ENCODE measurements at regions not wholly inside any gene's neighbourhood (a gene's known extent, or its start where the extent isn't known, plus 50 kb on each side); places are given as distances from the start of the nearest gene placed in this dataset.
"Not testable (repeated sequence)": the region's sequence is repeated elsewhere in the genome, so short reads cannot be mapped to it uniquely, and the experiment has no call there.

- no peak for DNase-seq
Measured at GRCh38 chr1:234836776-234837357, 226.9 kb upstream of the IRF2BP2 start.

DNA sequence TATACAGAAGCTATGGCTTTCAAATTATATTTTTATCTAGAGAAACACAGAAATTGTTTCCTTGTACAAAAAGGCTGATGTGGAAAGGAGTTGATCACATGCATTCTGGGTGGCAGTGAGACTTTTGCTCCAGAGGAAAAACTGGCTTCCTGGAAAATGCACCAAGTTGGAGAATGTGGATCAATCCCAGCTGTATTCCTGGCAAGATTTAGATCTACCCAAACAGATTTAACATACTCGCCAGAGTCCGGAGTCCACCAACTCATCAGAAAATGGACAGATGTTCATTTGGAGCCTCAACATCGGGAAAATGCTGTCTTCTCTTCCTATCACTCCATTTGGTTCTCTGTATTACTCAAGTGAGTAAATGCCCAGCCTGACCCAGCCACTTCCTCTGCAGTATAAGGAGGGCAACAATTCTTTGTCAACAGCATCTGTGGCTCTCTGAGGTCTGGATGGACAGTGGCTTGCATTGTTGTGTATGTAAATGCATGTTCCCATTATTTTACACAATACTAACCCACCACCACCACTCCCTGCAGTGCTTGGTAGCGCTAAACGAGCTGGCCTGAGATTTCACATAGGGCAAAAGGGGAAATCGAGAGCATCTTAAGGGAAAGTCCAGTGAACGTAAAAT lies 226.2 kb upstream of the IRF2BP2 start:
- DNase-seq, result no peak

GRCh38 chr1:234835239-234835638 lies 225.3 kb upstream of the IRF2BP2 start:
- DNase-seq, result no peak

DNA sequence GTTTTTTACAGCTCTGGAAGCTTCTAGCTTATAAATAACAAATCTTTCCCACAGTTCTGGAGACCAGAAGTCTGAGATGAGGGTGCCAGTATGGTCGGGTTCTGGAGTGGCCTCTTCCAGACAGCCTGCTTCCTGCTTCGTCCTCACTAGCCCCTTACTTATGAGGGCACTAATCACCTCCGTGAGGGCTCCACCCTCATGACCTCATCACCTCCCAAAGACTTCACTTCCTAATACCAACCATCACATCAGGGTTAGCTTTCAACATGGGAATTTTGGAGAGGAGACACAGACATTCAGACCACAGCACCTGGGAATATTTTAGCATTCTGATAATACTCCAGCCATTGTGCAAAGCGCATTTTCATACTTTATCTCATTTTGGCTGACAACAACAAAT lies 223.7 kb upstream of the IRF2BP2 start:
- no peak for DNase-seq

DNA sequence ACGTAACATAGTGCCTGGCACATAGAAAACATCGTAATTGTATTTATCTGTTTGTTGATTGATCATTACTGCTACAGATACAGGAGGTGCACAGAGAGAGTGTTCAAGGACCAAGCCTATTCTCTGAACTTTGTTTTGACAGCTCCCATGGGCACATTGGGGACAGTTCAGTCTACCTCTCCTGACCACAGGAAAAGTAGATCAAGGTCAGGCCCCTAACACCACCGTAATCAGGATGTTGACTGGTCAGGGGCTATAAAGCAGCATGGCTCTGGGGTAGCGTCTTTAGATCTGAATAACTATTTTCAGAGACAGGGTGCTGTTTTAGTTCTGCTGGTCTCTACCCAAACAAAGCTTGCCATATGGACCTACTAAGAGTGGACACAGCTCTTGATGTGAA lies 223.1 kb upstream of the IRF2BP2 start:
- no peak for DNase-seq

- DNase-seq, result no peak
Measured at GRCh38 chr1:234827656-234828055, 217.7 kb upstream of the IRF2BP2 start.

GRCh38 chr1:234827181-234827580 lies 217.2 kb upstream of the IRF2BP2 start:
- DNase-seq, result no peak

DNA sequence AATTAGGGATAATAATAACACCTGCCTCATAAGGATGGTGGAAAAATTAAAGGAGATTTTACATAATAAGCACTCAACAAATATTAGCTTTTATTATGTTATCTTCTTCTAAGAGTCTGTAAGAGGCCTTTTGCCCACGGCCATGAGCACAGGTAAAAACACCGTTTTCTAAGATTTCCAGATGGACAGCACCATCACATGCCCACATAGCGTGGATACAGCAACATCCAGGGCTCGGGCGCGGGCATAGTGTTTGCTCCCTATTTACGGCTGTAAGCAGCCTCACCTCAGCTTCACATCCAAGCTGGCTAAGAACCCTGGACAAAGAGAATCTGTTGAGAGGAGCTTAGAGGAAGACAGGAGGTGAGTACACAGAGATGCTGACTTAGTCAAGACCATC lies 216.4 kb upstream of the IRF2BP2 start:
- no peak for DNase-seq

GRCh38 chr1:234825498-234826165 lies 215.7 kb upstream of the IRF2BP2 start:
- DNase-seq, result no peak

DNA sequence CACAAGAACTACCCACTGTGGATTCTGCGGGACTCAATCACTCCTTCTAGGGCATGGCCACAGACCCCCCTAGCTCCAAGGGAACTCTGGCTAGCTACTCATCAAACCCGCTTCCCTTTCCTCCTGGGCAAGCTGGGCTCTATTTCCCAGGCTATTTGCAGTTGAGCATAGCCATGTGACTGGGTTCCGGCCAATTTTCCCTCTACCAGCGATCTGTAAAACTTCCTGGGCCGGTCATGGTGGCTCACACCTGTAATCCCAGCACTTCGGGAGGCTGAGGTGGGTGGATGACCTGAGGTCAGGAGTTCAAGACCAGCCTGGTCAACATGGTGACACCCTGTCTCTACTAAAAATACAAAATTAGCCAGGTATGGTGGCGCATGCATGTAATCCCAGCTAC lies 214.9 kb upstream of the IRF2BP2 start:
- DNase-seq, result not testable (repeated sequence)

GRCh38 chr1:234823191-234824176 lies 213.5 kb upstream of the IRF2BP2 start:
- no peak for DNase-seq

DNA sequence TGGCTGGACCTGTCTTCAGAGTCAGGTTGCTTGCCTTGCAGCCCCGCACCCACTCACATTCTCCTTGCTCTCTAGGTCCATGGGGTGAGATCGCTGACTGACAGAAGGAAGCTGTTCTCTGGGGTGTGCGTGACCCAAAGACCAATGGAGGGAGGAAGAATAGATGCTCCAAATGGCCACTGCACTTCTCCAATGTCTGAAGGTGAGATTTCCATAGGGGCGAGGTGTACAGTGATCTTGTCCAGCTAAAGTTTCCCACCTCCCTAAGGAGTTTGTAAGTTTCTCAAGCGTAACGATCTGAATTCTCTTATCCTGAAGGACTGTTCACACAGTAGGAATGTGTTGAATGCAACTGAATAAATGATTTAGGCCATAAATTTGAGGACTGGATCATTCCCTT lies 211.9 kb upstream of the IRF2BP2 start:
- no peak for DNase-seq

- no peak for DNase-seq
Measured at GRCh38 chr1:234820597-234820996, 210.6 kb upstream of the IRF2BP2 start.

DNA sequence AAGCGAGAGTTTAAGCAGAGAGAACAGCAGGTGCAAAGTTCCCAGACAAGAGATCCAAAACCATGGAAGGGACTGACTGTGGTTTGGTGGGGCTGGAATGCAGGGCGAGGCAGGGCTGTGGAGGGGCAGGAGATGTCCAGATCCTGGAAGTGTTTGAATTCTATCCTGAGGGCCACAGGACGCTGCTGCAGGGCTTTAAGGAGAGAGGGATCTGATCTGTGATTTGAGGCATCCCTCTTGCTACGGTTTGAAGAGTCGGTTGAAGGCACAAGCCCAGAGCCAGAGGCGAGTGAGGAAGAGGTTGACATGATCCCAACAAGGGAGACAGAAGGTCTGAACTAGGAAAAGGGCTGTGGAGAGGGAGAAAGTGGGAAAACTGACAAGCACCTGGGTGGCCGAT lies 209.9 kb upstream of the IRF2BP2 start:
- not testable (repeated sequence) for DNase-seq

- DNase-seq, result not testable (repeated sequence)
Measured at GRCh38 chr1:234818040-234818387, 208.0 kb upstream of the IRF2BP2 start.

- DNase-seq, result not testable (repeated sequence)
Measured at GRCh38 chr1:234817313-234818039, 207.5 kb upstream of the IRF2BP2 start.

GRCh38 chr1:234816864-234817263 lies 206.9 kb upstream of the IRF2BP2 start:
- DNase-seq, result not testable (repeated sequence)

DNA sequence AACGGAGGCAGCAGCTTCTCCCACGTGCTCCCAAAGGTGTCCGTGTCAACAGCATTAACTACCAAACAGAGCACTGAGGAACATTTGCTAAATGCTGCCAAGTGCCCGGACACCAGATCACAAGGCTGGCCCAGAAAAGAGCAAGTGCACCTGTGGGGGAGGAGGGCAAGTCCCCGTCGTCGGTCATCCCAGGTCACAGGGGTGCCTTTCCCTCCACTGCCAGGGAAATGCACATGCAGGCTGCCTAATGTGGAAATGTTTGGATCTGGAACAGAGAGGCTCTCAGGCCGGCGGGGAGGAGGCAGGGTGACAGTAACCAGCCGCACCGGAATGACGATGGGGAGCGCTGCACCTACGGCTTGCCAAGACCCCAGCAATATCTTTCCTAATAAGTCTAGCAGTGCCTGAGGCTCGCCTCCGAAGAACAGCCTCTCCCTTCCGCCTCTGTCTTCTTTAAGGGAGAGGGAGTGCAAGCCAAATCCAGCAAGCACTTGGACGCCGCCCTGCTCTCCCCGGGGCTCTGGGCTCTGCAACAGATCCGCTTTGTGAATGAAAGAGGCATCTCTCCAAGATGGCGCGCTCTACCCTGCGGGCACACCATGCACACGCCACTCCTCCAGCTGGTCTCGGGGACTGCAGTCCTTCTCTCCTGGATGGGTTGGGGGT lies 206.3 kb upstream of the IRF2BP2 start:
- DNase-seq, result not testable (repeated sequence)

GRCh38 chr1:234815295-234815815 lies 205.4 kb upstream of the IRF2BP2 start:
- not testable (repeated sequence) for DNase-seq

GRCh38 chr1:234814235-234814634 lies 204.3 kb upstream of the IRF2BP2 start:
- DNase-seq, result not testable (repeated sequence)

DNA sequence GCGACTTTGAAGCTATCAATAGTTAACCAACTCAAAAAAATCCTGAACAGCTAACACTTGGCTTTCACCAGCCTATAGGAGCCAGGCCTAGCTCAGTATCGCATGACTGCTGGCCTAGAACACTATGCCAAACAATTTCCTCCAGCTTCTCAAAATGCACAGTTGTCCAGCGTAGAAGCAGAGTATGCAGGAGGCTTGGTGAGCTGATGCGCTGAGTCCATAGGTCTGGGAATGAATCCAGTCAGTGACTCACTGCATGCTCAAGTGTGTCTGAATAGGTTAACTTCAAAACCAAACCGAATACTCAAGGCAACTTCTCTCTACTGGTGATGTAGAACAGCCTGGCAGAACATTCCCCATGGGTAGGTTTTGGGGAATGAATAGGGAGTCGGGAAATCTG lies 201.8 kb upstream of the IRF2BP2 start:
- DNase-seq, result not testable (repeated sequence)

GRCh38 chr1:234810726-234811125 lies 200.7 kb upstream of the IRF2BP2 start:
- DNase-seq, result not testable (repeated sequence)
